ENCODE measurements at regions not wholly inside any gene's neighbourhood (a gene's known extent, or its start where the extent isn't known, plus 50 kb on each side); places are given as distances from the start of the nearest gene placed in this dataset.

DNA sequence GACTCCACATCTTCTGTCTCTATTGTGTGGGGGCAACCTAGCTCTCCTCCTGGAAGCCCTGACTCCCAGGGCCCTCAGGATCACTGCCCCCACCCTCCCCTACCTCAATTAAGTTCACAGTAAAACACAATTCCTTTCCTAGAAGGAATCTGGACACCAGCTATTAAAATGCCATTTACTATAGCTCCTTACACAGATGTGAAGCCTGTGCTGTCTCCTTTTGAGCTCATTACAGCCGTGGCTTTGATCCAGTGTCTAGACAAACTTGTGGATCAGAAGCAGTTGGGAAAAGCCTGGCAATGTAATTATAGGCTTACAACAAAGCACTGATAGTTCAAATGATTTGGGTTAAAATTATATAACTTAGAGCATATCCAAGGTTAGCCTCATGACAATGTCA lies 107.0 kb upstream of the SMIM23 start:
- Mint-ChIP-seq H3K9me3 (no peaks in the 10 kb centered on the region), H3K27me3 (peaks cover 48% of the 10 kb centered on the region), H3K4me1 (ENCODE audit: low read depth) (no peaks in the 10 kb centered on the region), H3K27ac (no peak overlapping the region), H3K36me3 (ENCODE audit: low read depth) (no peaks in the 10 kb centered on the region), H3K4me3 (no peak overlapping the region)
- Histone ChIP-seq H3K27me3 (ENCODE audit: control insufficient read depth in 1 of 2, insufficient read depth in 2 of 2, low read length in 2 of 2) (peaks cover 3 to 7% of the 10 kb centered on the region in 2 experiments), H3K36me3 (ENCODE audit: insufficient read depth, low read length) (no peaks in the 10 kb centered on the region), H3K4me3 (ENCODE audit: low read length) (no peak overlapping the region), H3K4me1 (ENCODE audit: insufficient read depth, low read length) (no peaks in the 10 kb centered on the region), H3K9me3 (ENCODE audit: control insufficient read depth in 1 of 2, insufficient read depth in 1 of 2, low read length in 2 of 2) (peaks cover 0 to 6% of the 10 kb centered on the region in 2 experiments), H3K27ac (ENCODE audit: low read depth in 1 of 2, low read length in 2 of 2) (no peak overlapping the region)
- CTCF ChIA-PET, result no interaction called here
- no peak for DNase-seq
- no peak for ATAC-seq (ENCODE audit: poor library complexity)
- TF ChIP-seq, protein P1, sequence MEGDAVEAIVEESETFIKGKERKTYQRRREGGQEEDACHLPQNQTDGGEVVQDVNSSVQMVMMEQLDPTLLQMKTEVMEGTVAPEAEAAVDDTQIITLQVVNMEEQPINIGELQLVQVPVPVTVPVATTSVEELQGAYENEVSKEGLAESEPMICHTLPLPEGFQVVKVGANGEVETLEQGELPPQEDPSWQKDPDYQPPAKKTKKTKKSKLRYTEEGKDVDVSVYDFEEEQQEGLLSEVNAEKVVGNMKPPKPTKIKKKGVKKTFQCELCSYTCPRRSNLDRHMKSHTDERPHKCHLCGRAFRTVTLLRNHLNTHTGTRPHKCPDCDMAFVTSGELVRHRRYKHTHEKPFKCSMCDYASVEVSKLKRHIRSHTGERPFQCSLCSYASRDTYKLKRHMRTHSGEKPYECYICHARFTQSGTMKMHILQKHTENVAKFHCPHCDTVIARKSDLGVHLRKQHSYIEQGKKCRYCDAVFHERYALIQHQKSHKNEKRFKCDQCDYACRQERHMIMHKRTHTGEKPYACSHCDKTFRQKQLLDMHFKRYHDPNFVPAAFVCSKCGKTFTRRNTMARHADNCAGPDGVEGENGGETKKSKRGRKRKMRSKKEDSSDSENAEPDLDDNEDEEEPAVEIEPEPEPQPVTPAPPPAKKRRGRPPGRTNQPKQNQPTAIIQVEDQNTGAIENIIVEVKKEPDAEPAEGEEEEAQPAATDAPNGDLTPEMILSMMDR (IDR thresholded peaks at IDR 0.05), result no peak
- intact Hi-C loops (cut with DNase I, micrococcal nuclease), result no loop called here
- POLR2A ChIA-PET, result no interaction called here

DNA sequence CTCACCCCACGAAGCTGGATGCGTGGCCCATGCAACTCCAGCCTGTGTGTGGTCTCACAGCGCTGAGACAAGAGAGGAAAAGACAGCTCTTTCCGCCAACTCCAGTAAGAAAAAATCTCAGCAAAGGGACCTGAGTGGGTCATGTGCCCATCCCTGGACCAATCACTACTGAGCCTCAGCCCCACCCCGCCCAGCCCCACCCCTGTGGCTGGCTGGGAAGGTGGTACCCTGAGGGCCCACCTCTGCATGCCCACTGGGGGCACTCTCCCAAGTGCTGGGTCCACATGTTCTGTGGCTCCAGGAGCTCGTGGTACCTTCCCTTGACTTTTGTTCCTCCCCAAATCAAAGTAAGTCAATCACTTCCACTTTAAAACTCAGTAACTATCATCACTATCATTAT lies 105.1 kb upstream of the SMIM23 start:
- intact Hi-C loops (cut with DNase I, micrococcal nuclease), result no loop called here
- no peaks in the 10 kb centered on the region for H3K9me3 ChIP-seq (ENCODE audit: control insufficient read depth in 1 of 2, insufficient read depth in 1 of 2, low read length in 2 of 2)
- no peak overlapping the region for H3K4me3 ChIP-seq (ENCODE audit: low read length)
- TF ChIP-seq, protein P1 (IDR thresholded peaks at IDR 0.05), result no peak
- Mint-ChIP-seq H3K27me3 (peaks cover 48% of the 10 kb centered on the region), H3K9me3 (no peaks in the 10 kb centered on the region), H3K27ac (no peak overlapping the region), H3K4me3 (no peak overlapping the region), H3K36me3 (ENCODE audit: low read depth) (no peaks in the 10 kb centered on the region), H3K4me1 (ENCODE audit: low read depth) (no peaks in the 10 kb centered on the region)
- ATAC-seq (ENCODE audit: poor library complexity) (no peak), DNase-seq (no peak)
- H3K27ac ChIP-seq (ENCODE audit: low read depth in 1 of 2, low read length in 2 of 2), result no peak overlapping the region
- H3K36me3 ChIP-seq (ENCODE audit: insufficient read depth, low read length), result no peaks in the 10 kb centered on the region
- CTCF ChIA-PET, result no interaction called here
- H3K27me3 ChIP-seq (ENCODE audit: control insufficient read depth in 1 of 2, insufficient read depth in 2 of 2, low read length in 2 of 2), result peaks cover 3 to 7% of the 10 kb centered on the region in 2 experiments
- H3K4me1 ChIP-seq (ENCODE audit: insufficient read depth, low read length), result no peaks in the 10 kb centered on the region
- POLR2A ChIA-PET, result no interaction called here

DNA sequence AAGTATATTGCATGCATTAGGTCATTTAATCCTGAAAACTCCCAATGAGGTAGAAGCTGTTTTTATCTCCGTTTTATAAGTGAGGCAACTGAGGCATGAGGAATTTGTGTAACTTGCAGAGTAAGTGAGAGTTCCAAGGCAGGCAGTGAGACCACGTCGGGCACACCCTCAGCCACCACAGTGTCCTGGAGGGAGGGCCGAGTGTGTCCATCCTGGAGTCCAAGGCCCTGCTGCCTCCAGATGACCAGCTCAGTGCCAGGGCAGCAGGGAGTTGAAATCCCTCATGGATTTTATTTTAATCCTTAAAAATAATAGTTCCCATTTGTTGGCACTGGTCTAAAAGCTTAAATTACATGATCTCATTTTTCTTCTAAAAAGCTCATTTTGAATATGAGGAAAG lies 104.6 kb upstream of the SMIM23 start:
- no peak overlapping the region for H3K4me3 Mint-ChIP-seq
- no peaks in the 10 kb centered on the region for H3K9me3 ChIP-seq (ENCODE audit: control insufficient read depth in 1 of 2, insufficient read depth in 1 of 2, low read length in 2 of 2)
- no peak overlapping the region for H3K27ac ChIP-seq (ENCODE audit: low read depth in 1 of 2, low read length in 2 of 2)
- no peaks in the 10 kb centered on the region for H3K9me3 Mint-ChIP-seq
- H3K36me3 Mint-ChIP-seq (ENCODE audit: low read depth), result no peaks in the 10 kb centered on the region
- H3K27me3 Mint-ChIP-seq, result peaks cover 48% of the 10 kb centered on the region
- no peaks in the 10 kb centered on the region for H3K36me3 ChIP-seq (ENCODE audit: insufficient read depth, low read length)
- ChIA-PET POLR2A (no interaction called here), CTCF (no interaction called here)
- H3K27ac Mint-ChIP-seq, result no peak overlapping the region
- no peaks in the 10 kb centered on the region for H3K4me1 Mint-ChIP-seq (ENCODE audit: low read depth)
- intact Hi-C loops (cut with DNase I, micrococcal nuclease), result no loop called here
- TF ChIP-seq, protein P1 (IDR thresholded peaks at IDR 0.05), result no peak
- no peaks in the 10 kb centered on the region for H3K4me1 ChIP-seq (ENCODE audit: insufficient read depth, low read length)
- DNase-seq, result no peak
- H3K27me3 ChIP-seq (ENCODE audit: control insufficient read depth in 1 of 2, insufficient read depth in 2 of 2, low read length in 2 of 2), result peaks cover 3 to 7% of the 10 kb centered on the region in 2 experiments
- no peak overlapping the region for H3K4me3 ChIP-seq (ENCODE audit: low read length)
- no peak for ATAC-seq (ENCODE audit: poor library complexity)

Measured in CD4-positive, alpha-beta T cell (primary cell).